ENCODE measurements at regions not wholly inside any gene's neighbourhood (a gene's known extent, or its start where the extent isn't known, plus 50 kb on each side); places are given as distances from the start of the nearest gene placed in this dataset.

GRCh38 chr11:25520459-25520858 is 811.5 kb upstream of the ANO3 start:
- DNase-seq (ENCODE audit: low read depth, low spot score) = no peak
- H3K4me3 ChIP-seq (ENCODE audit: low read depth, low read length) = no peak overlapping the region
- no peak for TF ChIP-seq CTCF (IDR thresholded peaks at IDR 0.05; ENCODE audit: low read depth, low read length)
- in situ Hi-C loops (cut with HindIII; ENCODE audit: low sequenced_read_pairs) = no loop called here

DNA sequence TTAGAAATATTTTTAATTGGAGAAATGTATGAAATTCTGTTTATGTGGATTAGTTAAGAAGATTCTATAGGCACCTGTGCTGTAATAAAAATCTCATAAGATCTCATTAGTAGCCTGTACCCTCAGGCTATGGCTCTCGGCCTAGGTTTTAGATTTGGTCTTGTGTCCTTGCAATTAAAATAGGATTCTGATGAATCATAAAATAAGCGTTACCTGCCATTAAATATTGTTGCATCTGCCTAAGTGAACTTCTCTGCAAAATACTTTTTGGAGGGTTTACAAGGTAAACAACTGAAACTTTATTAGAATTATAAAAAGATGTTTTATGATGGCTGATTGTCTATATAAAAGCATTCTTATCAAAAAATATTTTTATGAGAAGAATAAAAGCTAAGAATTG is 804.1 kb upstream of the ANO3 start:
- H3K4me3 ChIP-seq (ENCODE audit: low read depth, low read length) = no peak overlapping the region
- no peak for TF ChIP-seq CTCF (IDR thresholded peaks at IDR 0.05; ENCODE audit: low read depth, low read length)
- DNase-seq (ENCODE audit: low read depth, low spot score) = no peak
- in situ Hi-C loops (cut with HindIII; ENCODE audit: low sequenced_read_pairs) = no loop called here

GRCh38 chr11:25529572-25529971 is 802.4 kb upstream of the ANO3 start:
- no peak for TF ChIP-seq CTCF (IDR thresholded peaks at IDR 0.05; ENCODE audit: low read depth, low read length)
- H3K4me3 ChIP-seq (ENCODE audit: low read depth, low read length) = no peak overlapping the region
- in situ Hi-C loops (cut with HindIII; ENCODE audit: low sequenced_read_pairs) = no loop called here
- DNase-seq (ENCODE audit: low read depth, low spot score) = no peak

- TF ChIP-seq CTCF (IDR thresholded peaks at IDR 0.05; ENCODE audit: low read depth, low read length) = no peak
- H3K4me3 ChIP-seq (ENCODE audit: low read depth, low read length) = no peak overlapping the region
- in situ Hi-C loops (cut with HindIII; ENCODE audit: low sequenced_read_pairs) = no loop called here
- no peak for DNase-seq (ENCODE audit: low read depth, low spot score)
These were observed 796.3 kb upstream of the ANO3 start for GRCh38 chr11:25535467-25536272.

DNA sequence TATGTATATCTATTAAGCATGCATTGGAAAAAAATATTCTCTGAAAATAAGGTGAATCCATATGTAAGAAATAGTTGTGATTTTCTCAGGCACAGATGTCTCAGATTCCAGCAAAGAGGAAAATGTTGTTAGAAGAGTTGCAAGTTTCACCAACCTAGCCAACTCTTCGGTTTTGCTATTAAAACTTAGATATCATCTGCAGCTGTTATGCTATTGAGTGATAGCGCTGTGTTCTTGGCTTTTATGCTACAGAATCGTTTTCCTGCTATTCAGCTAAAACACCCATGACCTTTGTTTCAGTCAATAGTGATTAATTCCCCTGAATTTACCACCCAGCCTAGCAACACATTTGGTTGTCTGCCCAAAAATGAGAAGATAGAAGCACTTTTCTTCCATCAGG is 795.6 kb upstream of the ANO3 start:
- no peak for DNase-seq (ENCODE audit: low read depth, low spot score)
- in situ Hi-C loops (cut with HindIII; ENCODE audit: low sequenced_read_pairs) = no loop called here
- no peak overlapping the region for H3K4me3 ChIP-seq (ENCODE audit: low read depth, low read length)
- TF ChIP-seq CTCF (IDR thresholded peaks at IDR 0.05; ENCODE audit: low read depth, low read length) = no peak

- TF ChIP-seq CTCF (IDR thresholded peaks at IDR 0.05; ENCODE audit: low read depth, low read length) = no peak
- in situ Hi-C loops (cut with HindIII; ENCODE audit: low sequenced_read_pairs) = no loop called here
These were observed 794.5 kb upstream of the ANO3 start for GRCh38 chr11:25537393-25537792.

More at GRCh38 chr11:25537393-25537792, 794.5 kb upstream of the ANO3 start:
- H3K4me3 ChIP-seq (ENCODE audit: low read depth, low read length) = no peak overlapping the region
- DNase-seq (ENCODE audit: low read depth, low spot score) = no peak

Data from astrocyte of the spinal cord (primary cell).